Activated T-helper 1 cell treated with anti-CD3 and anti-CD28 coated beads, Interleukin-2, amount 50 U/mL, for 16 hours (primary cell): ENCODE measurements at regions not wholly inside any gene's neighbourhood (a gene's known extent, or its start where the extent isn't known, plus 50 kb on each side); places are given as distances from the start of the nearest gene placed in this dataset.
"Not testable (repeated sequence)": the region's sequence is repeated elsewhere in the genome, so short reads cannot be mapped to it uniquely, and the experiment has no call there.

Source experiments
- DNase-seq, 2 donors: peaks; one replicate each; pipeline ENCODE4 v3.0.0-alpha.2; 2020; ENCODE audit warnings: low read depth in 1 of 2, low spot score in 1 of 2

DNA sequence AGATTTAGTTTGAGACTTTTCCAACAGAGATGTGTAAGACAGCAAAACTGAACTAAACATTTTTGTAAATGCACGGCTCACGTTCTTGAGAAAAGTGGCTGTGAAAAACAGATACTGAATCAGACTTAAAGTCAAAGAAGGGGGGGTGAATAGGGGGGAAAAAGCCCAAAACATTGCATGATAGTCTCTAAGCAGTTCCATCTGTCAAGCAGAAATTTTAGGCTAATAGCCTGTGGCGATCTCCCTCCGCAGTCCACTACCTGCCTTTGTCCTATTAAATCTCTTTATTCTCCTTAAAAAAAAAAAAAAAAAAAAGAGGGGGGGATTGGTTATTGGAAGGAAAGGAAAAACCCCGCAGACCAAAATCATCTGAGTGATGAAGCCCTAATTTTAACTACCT, 217.6 kb upstream of the NFIA start:
- DNase-seq = no peak

GRCh38 chr1:60863131-60863530, 219.2 kb upstream of the NFIA start:
- no peak for DNase-seq

DNA sequence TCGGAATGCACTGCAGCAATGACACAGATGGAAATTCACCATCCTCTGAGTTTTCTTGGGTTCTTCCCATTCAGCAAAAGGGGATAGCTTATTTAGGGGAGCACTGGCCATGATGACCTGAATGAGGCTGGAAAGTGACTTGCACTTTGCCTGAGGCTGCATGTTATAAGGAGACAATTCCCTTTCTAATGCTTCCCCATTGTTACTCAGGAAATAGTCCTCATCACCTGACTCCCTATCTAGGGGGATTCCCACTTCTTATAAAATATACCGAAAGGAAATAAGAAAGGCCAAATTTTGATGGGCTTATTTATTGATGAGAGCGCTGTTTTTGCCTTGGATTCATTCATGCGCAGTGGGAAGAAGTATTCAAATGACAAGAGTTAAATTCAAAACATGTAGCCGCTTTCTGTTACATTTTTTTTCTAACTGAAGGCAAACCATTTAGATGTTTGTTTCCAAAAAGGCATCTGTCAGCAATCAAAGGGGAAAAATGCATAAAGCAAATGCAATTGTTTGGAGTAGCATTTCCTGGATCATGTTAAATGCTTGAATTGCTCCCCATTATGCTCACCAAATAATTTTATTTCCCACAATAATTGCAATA, 220.3 kb upstream of the NFIA start:
- no peak for DNase-seq

GRCh38 chr1:60859111-60859510, 223.2 kb upstream of the NFIA start:
- DNase-seq = no peak

DNA sequence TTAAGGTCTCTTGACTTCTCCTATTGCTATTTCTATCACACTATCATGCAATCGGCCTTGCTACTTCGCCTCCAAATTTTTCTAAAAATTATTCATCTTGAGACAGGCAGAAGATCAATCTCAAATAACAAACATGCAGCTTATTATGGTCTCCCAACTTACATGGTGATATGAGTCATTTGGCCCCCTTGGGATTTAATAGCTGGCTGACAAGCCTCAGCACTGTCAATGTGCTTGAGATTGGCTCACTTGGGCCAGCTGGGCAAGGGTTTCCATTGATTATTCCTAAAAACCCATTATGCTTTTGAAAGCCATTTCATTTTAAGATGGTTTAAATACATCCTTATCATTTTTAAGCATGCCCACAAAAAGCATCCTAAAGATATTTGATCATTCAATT, 224.5 kb upstream of the NFIA start:
- DNase-seq = no peak

DNA sequence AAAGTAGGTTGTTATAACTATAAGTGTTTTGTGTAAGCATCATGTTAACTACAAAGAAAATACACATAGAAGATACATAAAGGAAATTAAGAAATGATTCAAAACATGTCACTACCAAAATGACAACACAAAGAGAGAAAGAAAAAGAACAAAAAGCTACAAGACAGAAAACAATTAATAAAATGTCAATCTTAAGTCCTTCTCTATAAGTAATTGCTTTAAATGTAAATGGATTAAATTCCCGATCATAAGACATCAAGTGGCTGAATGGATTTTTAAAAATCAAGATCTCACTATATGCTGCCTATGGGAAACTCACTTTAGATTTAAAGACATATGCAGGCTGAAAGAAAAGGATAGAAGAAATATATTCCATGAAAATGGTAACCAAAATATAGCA, 232.3 kb upstream of the NFIA start:
- no peak for DNase-seq

DNA sequence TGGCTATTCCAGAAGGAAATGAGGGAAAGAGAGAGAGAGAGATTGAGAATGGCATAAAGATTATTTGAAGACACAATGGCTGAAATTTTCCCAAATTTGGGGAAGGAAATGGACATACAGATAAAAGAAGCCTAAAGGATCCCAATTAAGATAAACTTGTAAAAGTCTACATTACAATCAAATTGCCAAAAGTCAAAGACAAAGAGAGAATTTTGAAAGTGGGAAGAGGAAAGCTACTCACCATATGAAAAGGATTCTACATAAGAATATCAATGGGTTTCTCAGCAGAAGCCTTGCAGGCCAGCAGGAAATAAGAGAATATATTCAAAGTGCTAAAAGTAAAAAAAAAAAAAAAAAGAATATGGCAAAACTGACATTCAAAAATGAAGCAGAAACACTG, 233.0 kb upstream of the NFIA start:
- no peak for DNase-seq

DNA sequence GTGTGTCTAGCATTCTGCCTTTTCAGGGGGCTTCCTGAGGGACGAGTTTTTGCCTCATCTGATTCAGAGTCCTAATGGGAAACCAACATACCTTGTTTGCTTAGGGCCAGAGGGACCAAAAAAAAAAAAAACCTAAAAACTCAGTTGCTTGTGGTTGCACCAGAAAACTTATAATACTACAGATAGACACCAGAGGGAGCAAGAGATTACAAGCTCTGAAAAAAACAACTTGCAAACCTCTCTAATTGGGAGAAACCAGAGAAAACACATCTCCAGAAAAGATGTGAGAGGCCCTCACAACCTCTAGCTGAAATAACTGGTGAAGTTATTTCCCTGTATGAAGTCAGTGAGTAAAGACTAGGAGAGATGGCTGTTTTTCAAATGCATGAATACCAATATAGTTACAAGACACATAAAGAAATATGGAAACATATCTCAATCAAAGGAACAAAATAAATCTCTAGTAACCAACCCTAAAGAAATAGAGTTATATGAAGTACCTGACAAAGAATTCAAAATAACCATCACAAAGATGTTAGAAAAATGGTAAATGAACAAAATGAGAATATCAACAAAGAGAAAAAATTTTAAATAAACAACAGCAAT, 233.7 kb upstream of the NFIA start:
- no peak for DNase-seq

DNA sequence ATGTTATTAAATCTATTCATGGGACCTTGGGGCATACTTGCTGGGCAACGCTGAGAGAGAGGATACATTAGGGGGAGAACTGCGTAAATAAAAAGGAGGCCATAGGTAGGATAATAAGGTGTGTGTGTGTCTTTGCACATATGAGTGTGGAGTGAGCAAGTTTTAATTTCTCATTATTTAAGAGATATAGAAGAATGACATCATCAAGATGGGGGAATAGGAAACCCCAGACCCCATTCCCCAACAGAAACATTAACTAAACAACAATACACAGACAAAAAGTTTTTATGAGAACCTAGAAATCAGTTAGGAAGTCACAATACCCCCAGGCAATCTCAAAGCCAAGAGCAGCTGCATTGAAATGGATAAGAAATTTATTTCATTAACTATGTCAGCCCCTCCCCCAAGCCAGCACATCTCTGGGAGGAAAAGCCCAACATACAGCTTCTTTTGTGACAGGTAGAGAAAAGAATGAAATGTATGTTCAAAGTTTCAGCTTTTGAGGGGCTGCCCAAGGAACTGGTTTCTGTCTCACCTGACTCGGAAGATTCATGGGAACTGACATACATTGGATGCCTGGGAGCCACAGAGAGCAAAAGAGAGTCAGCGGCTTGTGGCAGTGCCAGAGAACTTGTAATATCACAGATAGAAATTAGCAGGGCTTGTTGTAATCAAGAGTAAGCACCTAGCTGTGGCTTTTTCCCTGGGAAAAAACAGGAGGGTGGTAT, 234.3 kb upstream of the NFIA start:
- DNase-seq = no peak

- DNase-seq = no peak
These were observed 235.0 kb upstream of the NFIA start for GRCh38 chr1:60847391-60847790.

DNA sequence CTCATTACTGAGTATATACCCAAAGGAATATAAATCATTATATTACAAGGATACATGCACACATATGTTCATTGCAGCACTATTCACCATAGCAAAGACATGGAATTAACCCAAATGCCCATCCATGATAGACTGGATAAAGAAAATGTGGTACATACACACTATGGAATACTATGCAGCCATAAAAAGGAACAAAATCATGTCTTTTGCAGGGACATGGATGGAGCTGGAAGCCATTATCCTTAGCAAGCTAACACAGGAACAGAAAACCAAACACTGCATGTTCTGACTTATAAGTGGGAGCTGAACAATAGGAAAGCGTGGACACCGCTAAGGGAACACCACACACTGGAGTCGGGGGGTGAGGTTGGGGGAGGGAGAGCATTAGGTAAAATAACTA, 236.7 kb upstream of the NFIA start:
- DNase-seq = not testable (repeated sequence)

DNA sequence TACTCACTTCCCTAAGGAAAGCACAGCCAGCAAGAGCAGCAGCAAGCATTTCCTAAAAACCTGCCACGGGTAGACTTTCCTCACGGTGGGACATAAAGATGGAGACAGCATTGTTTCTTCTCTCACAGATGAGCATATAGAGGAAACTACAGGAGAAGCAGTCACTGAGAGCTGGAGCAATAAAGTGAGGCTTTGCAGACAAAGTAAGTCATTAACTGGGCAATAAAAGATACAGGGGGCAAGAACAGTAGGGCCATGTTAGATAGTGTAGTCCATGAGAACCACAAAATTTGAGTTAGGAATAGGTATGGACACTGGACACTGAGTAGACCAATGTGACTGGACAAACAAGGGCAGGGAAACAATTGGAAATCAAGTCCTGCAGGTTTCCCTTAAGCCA, 240.1 kb upstream of the NFIA start:
- DNase-seq = no peak

DNA sequence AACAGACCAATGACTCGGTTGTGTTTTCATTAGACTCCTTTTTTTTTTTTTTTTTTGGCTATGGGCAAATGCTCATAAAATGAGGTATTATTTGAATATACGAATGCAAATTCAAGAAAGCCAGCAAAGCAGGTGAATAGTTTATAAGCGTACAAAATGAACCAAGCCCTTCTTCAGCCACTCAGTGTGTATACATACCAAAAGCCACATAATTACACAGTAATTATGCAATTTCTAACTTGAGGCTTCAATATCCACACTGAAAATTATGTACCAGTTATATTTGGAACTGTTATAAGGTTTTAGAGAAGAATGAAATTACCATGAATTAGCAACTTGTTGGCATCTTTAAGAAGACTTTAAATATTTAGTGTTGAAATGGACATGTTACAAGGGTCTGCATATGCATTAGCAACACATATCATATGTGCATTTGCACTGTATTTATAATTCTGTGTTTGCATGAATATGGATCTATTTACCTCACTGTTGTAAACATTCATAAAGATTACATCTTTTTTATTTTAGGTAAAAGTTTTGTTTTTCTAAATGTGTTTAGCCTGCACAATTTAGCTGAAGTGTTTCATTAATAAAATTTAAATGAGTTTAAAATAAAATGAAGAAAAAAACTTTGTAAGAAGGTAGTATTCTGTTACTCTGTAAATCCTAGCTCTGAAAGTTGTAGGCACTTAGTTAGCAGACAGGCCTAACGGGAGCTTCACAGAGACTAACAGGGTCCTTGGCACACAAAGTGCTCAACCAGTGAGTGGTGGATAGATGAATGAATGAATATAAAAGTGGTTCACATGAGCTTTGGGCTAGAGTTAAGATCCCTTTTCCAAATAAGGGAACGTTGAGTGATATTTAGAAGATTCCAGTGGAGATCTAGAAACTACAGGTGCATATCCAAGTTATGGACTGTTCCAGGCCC, 241.0 kb upstream of the NFIA start:
- no peak for DNase-seq

GRCh38 chr1:60840476-60840875, 241.9 kb upstream of the NFIA start:
- DNase-seq = not testable (repeated sequence)

GRCh38 chr1:60835649-60836048, 246.7 kb upstream of the NFIA start:
- no peak for DNase-seq

DNA sequence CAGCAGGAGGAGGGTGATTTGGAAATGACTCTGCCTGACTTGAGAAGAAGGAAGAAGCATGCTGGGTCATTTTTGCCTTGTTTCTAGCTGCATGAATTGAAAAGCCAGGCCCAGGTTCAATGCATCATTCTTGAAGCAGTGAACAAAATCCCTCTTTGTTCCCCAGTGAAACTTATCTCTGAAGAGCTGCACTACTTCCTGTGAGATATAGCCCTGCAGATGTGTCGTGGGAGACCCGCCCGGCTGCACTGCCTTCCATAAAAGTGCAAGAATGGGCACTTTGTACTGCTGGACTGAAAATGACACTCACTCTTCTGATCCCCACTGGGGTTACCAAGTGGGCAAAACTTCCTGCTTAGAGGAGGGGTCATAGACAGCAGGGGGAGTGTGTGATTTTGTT, 249.2 kb upstream of the NFIA start:
- no peak for DNase-seq

DNA sequence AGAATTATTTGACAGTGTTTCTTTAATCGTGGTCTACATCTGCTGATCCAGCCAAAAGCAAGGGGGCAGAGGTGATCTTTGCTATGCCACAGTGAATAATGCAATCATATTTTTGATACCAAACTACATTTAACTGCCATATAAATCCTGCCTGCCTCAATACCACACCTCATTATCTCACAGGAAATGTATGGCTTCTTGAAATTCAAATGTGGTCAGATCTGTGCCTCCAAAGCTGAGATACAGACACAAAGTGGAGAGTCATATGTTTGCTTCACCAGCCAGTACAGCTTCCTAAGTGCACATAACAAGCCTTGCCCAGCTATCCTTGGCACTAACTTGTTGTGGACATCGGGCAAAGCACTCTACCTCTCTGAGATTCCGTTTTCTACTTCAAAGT, 250.0 kb upstream of the NFIA start:
- no peak for DNase-seq

- no peak for DNase-seq
These were observed 250.6 kb upstream of the NFIA start for GRCh38 chr1:60831780-60832179.

DNA sequence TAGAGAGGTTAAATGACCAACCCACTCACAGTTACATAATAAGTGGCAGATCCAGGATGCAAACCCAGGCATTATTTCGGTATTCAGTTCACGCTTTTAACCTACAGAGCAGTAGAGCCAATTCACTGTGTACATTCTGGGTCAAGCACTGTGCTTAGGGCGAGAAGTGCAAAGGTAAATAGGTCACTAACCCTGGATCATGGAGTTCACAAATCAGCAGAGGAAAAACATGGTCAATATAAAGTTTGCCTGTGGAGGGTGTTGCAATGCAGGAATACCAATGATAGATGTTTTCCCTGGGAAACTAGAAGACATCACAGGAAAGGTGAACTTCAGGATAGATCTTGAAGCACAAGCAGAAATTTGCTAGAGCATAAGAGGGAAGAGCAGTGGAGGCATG, 253.4 kb upstream of the NFIA start:
- DNase-seq = no peak

DNA sequence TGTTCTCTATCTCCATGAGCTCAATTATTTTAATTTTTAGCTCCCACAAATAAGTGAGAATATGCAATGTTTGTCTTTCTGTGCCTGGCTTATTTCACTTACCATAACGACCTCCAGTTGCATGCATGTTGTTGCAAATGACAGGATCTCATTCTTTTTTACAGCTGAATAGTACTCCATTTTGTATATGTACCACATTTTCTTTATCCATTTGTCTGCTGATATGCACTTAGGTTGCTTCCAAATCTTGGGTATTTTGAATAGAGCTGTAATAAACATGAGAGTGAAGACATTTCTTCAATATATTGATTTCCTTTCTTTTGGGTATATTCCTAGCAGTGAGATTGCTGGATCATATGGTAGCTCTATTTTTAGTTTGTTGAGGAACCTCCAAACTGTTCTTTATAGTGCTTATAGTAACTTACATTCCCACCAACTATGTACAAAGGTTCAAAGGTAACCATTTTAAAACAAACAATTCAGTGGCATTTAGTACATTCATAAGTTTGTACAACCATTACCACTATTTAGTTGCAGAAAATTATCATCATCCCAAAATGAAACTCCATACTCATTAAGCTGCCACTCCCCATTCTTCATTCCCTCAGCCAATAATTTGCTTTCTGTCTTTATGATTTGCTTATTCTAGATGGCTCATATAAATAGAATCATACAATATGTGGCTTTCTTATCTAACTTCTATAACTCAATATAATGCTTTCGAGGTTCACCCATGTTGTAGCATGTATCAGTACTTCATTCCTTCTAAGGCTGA, 255.9 kb upstream of the NFIA start:
- DNase-seq = no peak

DNA sequence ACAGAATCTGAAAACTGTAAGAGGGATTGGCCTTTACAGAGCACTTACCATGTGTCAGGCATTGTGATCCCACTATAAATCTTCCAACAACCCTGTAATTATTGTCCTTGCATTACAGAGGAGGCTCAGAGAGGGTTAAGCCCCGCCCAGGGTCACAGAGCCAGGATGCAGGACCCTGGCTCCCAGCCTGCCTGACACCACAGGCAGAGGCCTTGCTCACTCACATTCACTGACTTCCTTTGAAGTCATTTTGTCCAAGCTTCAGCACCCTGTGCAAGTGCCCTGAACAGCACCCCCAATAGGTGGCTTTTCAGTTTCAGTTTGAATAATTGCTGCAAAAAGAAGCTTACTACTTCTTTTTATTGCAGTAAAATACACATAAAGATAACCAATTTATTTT, 256.8 kb upstream of the NFIA start:
- DNase-seq = no peak
